WTC11 (cell line): ENCODE measurements at regions not wholly inside any gene's neighbourhood (a gene's known extent, or its start where the extent isn't known, plus 50 kb on each side); places are given as distances from the start of the nearest gene placed in this dataset.

Experiments
- ATAC-seq: fragments of 200-7000 bp; cut with Tn5 transposase; 2 replicates; pipeline ENCODE4 v1.10.0; 2021; ENCODE audit warnings: mild to moderate bottlenecking, moderate library complexity
- CTCF ChIA-PET: fragments of 300-600 bp; sonication (Branson Sonifier 250); formaldehyde crosslinking; loops from one replicate; lab custom pipeline; 2021; ENCODE audit warnings: antibody characterized with exemption; lab: Charles Lee
- POLR2A ChIA-PET: fragments of 350-600 bp; sonication (Branson Sonifier 250); formaldehyde crosslinking; loops from one replicate; lab custom pipeline; 2021; ENCODE audit warnings: antibody characterized with exemption; lab: Charles Lee
- DNase-seq: peaks from one replicate; pipeline ENCODE4 v3.0.0; 2021; ENCODE audit warnings: low spot score
- H3K27ac Mint-ChIP-seq: 2 replicates; pipeline ENCODE4 v1.8.0; 2021; ENCODE audit warnings: mixed read lengths
- H3K27me3 Mint-ChIP-seq: 2 replicates; pipeline ENCODE4 v1.8.0; 2021; ENCODE audit warnings: low read depth, mild to moderate bottlenecking, moderate library complexity, mixed read lengths
- H3K36me3 Mint-ChIP-seq: 2 replicates; pipeline ENCODE4 v1.8.0; 2021; ENCODE audit warnings: mixed read lengths
- H3K4me1 Mint-ChIP-seq: 2 replicates; pipeline ENCODE4 v1.8.0; 2022; ENCODE audit warnings: mixed read lengths
- H3K4me3 Mint-ChIP-seq: 2 replicates; pipeline ENCODE4 v1.8.0; 2021; ENCODE audit warnings: mild to moderate bottlenecking, moderate library complexity, mixed read lengths
- H3K9me3 Mint-ChIP-seq: 2 replicates; pipeline ENCODE4 v1.8.0; 2021; ENCODE audit warnings: mixed read lengths
- CBFB ChIP-seq: sonication (generic); formaldehyde crosslinking; IDR thresholded peaks from 2 replicates; pipeline ENCODE4 v1.8.1; 2022; ENCODE audit warnings: mild to moderate bottlenecking, low read depth, missing genetic modification reagents
- FOXP1 ChIP-seq: sonication (generic); formaldehyde crosslinking; IDR thresholded peaks from 2 replicates; pipeline ENCODE4 v1.8.0; 2022; ENCODE audit warnings: missing genetic modification reagents, mild to moderate bottlenecking, moderate library complexity, borderline replicate concordance
- GABPB1 ChIP-seq: sonication (generic); formaldehyde crosslinking; IDR thresholded peaks from 2 replicates; pipeline ENCODE4 v1.8.1; 2023; ENCODE audit warnings: mild to moderate bottlenecking, missing genetic modification reagents
- MYBL2 ChIP-seq: sonication (generic); formaldehyde crosslinking; IDR thresholded peaks from 2 replicates; pipeline ENCODE4 v1.8.1; 2023; ENCODE audit warnings: mild to moderate bottlenecking, moderate library complexity, missing genetic modification reagents
- NFATC4 ChIP-seq: fragments of 250-450 bp; sonication (Bioruptor Pico); IDR thresholded peaks from 2 replicates; pipeline ENCODE4 v1.9.0; 2021; ENCODE audit warnings: mild to moderate bottlenecking
- NR2C2 ChIP-seq: sonication (generic); formaldehyde crosslinking; IDR thresholded peaks from 2 replicates; pipeline ENCODE4 v1.8.0; 2022; ENCODE audit warnings: mild to moderate bottlenecking, missing genetic modification reagents
- PRRX2 ChIP-seq: fragments of 250-450 bp; sonication (Bioruptor Pico); IDR thresholded peaks from 2 replicates; pipeline ENCODE4 v1.8.0; 2021; ENCODE audit warnings: mild to moderate bottlenecking
- RELA ChIP-seq: sonication (generic); formaldehyde crosslinking; IDR thresholded peaks from 2 replicates; pipeline ENCODE4 v1.8.1; 2022; ENCODE audit warnings: missing genetic modification reagents, mild to moderate bottlenecking, borderline replicate concordance
- RORB ChIP-seq: fragments of 250-450 bp; sonication (Bioruptor Pico); IDR thresholded peaks from 2 replicates; pipeline ENCODE4 v1.9.0; 2021; ENCODE audit warnings: mild to moderate bottlenecking
- SMAD4 ChIP-seq: sonication (generic); formaldehyde crosslinking; IDR thresholded peaks from 2 replicates; pipeline ENCODE4 v1.8.0; 2022; ENCODE audit warnings: mild to moderate bottlenecking, missing genetic modification reagents
- TCF7 ChIP-seq: sonication (generic); formaldehyde crosslinking; IDR thresholded peaks from 2 replicates; pipeline ENCODE4 v1.8.0; 2022; ENCODE audit warnings: mild to moderate bottlenecking, low read depth, missing genetic modification reagents, moderate library complexity
- TP53 ChIP-seq: sonication (generic); formaldehyde crosslinking; IDR thresholded peaks from 2 replicates; pipeline ENCODE4 v1.8.1; 2023; ENCODE audit warnings: mild to moderate bottlenecking, missing genetic modification reagents
- ZNF396 ChIP-seq: fragments of 250-450 bp; sonication (Bioruptor Pico); IDR thresholded peaks from 2 replicates; pipeline ENCODE4 v1.8.0; 2021; ENCODE audit warnings: mild to moderate bottlenecking, moderate library complexity, borderline replicate concordance
- ZNF671 ChIP-seq: fragments of 250-450 bp; sonication (Bioruptor Pico); IDR thresholded peaks from 2 replicates; pipeline ENCODE4 v1.8.0; 2021; ENCODE audit warnings: mild to moderate bottlenecking
- TF ChIP-seq, protein P1 (sequence below): sonication (generic); formaldehyde crosslinking; IDR thresholded peaks from 2 replicates; pipeline ENCODE4 v1.8.1; 2022; ENCODE audit warnings: mild to moderate bottlenecking, missing genetic modification reagents, moderate library complexity, borderline replicate concordance
- TF ChIP-seq, protein P2 (sequence below): fragments of 250-450 bp; sonication (Bioruptor Pico); IDR thresholded peaks from 2 replicates; pipeline ENCODE4 v1.8.0; 2021; ENCODE audit warnings: mild to moderate bottlenecking
- TF ChIP-seq, protein P3 (sequence below): sonication (generic); formaldehyde crosslinking; IDR thresholded peaks from 2 replicates; pipeline ENCODE4 v1.8.0; 2022; ENCODE audit warnings: mild to moderate bottlenecking, missing genetic modification reagents
- TF ChIP-seq, protein P4 (sequence below): sonication (generic); formaldehyde crosslinking; IDR thresholded peaks from 2 replicates; pipeline ENCODE4 v1.8.0; 2022; ENCODE audit warnings: missing genetic modification reagents
- TF ChIP-seq, protein P5 (sequence below): sonication (generic); formaldehyde crosslinking; IDR thresholded peaks from 2 replicates; pipeline ENCODE4 v1.8.0; 2022; ENCODE audit warnings: mild to moderate bottlenecking, missing genetic modification reagents
- TF ChIP-seq, protein P6 (sequence below): fragments of 250-450 bp; sonication (Bioruptor Pico); IDR thresholded peaks from 2 replicates; pipeline ENCODE4 v1.9.0; 2021; ENCODE audit warnings: mild to moderate bottlenecking

DNA sequence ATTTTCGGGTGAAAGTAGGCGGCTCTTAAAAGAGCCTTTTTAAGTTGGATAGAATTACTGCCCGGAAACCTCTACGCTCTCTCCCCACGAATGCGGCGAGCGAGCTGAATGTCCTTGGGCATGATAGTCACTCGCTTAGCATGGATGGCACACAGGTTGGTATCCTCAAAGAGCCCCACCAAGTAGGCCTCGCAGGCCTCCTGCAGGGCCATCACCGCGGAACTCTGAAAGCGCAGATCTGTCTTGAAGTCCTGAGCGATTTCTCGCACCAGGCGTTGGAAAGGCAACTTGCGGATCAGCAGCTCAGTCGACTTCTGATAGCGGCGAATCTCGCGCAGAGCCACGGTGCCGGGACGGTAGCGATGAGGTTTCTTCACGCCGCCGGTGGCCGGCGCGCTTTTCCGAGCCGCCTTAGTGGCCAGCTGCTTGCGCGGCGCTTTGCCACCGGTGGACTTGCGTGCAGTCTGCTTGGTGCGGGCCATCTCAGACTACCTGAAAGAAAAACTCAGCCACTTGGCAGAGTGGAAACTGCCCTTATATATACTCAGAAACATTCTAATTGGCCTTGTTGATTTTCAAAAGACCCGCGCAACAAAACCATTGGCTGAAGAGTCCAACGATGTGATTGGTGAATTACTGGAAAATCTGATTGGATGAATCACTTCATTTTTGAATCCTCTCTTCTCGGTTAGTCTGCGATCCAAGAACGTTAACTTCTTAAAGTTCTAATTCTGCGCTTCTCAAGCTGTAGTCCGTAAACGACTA lies 93.9 kb upstream of the BTN3A2 start (continued):
- TF ChIP-seq, protein P1, sequence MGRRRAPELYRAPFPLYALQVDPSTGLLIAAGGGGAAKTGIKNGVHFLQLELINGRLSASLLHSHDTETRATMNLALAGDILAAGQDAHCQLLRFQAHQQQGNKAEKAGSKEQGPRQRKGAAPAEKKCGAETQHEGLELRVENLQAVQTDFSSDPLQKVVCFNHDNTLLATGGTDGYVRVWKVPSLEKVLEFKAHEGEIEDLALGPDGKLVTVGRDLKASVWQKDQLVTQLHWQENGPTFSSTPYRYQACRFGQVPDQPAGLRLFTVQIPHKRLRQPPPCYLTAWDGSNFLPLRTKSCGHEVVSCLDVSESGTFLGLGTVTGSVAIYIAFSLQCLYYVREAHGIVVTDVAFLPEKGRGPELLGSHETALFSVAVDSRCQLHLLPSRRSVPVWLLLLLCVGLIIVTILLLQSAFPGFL (CRISPR knock-in tag), result peak; percentile 35; the same call in 1 of the 2 replicates
- TF ChIP-seq, protein P2, sequence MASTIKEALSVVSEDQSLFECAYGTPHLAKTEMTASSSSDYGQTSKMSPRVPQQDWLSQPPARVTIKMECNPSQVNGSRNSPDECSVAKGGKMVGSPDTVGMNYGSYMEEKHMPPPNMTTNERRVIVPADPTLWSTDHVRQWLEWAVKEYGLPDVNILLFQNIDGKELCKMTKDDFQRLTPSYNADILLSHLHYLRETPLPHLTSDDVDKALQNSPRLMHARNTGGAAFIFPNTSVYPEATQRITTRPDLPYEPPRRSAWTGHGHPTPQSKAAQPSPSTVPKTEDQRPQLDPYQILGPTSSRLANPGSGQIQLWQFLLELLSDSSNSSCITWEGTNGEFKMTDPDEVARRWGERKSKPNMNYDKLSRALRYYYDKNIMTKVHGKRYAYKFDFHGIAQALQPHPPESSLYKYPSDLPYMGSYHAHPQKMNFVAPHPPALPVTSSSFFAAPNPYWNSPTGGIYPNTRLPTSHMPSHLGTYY, result 0 out of 2 replicates have a peak, but pooled peaks have one; percentile 49
- 0 out of 2 replicates have a peak, but pooled peaks have one; percentile 53 for TF ChIP-seq TP53 (CRISPR knock-in tag)
- no peak for TF ChIP-seq GABPB1 (CRISPR knock-in tag)
- TF ChIP-seq RELA (CRISPR knock-in tag), result 0 out of 2 replicates have a peak, but pooled peaks have one; percentile 69
- no peak for TF ChIP-seq PRRX2
- TF ChIP-seq SMAD4, result peak; percentile 74
- TF ChIP-seq, protein P3, sequence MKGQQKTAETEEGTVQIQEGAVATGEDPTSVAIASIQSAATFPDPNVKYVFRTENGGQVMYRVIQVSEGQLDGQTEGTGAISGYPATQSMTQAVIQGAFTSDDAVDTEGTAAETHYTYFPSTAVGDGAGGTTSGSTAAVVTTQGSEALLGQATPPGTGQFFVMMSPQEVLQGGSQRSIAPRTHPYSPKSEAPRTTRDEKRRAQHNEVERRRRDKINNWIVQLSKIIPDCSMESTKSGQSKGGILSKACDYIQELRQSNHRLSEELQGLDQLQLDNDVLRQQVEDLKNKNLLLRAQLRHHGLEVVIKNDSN (CRISPR knock-in tag), result peak; percentile 58; the same call in 1 of the 2 replicates
- peak; percentile 97 for TF ChIP-seq MYBL2 (CRISPR knock-in tag)
- no peak for TF ChIP-seq NR2C2 (CRISPR knock-in tag)

DNA sequence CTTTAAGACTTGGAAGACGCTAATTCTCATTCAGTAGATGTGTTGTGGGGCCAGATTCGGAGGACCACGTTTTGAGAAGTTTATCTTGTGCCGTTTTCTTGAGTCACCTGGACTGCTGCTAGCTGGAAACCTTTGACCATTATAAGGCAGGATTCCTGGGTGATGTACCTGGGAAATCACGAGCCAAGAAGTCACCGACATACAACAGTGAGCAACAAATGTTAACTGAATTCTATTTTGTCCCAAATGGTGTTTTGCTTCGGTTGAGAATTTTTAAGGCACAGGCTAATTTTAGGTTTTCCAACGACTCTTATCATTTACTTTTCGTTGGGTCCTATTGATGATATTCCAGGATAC lies 93.4 kb upstream of the BTN3A2 start:
- H3K27ac Mint-ChIP-seq, result no peak overlapping the region
- TF ChIP-seq, protein P4, sequence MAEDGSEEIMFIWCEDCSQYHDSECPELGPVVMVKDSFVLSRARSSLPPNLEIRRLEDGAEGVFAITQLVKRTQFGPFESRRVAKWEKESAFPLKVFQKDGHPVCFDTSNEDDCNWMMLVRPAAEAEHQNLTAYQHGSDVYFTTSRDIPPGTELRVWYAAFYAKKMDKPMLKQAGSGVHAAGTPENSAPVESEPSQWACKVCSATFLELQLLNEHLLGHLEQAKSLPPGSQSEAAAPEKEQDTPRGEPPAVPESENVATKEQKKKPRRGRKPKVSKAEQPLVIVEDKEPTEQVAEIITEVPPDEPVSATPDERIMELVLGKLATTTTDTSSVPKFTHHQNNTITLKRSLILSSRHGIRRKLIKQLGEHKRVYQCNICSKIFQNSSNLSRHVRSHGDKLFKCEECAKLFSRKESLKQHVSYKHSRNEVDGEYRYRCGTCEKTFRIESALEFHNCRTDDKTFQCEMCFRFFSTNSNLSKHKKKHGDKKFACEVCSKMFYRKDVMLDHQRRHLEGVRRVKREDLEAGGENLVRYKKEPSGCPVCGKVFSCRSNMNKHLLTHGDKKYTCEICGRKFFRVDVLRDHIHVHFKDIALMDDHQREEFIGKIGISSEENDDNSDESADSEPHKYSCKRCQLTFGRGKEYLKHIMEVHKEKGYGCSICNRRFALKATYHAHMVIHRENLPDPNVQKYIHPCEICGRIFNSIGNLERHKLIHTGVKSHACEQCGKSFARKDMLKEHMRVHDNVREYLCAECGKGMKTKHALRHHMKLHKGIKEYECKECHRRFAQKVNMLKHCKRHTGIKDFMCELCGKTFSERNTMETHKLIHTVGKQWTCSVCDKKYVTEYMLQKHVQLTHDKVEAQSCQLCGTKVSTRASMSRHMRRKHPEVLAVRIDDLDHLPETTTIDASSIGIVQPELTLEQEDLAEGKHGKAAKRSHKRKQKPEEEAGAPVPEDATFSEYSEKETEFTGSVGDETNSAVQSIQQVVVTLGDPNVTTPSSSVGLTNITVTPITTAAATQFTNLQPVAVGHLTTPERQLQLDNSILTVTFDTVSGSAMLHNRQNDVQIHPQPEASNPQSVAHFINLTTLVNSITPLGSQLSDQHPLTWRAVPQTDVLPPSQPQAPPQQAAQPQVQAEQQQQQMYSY, result no peak
- TF ChIP-seq PRRX2, result 0 out of 2 replicates have a peak, but pooled peaks have one; percentile 35
- no peak for TF ChIP-seq SMAD4
- peak; percentile 70; the same call in 1 of the 2 replicates for TF ChIP-seq NFATC4 (CRISPR knock-in tag)
- peak; percentile 72; the same call in 1 of the 2 replicates for TF ChIP-seq ZNF671 (CRISPR knock-in tag)
- TF ChIP-seq TCF7 (CRISPR knock-in tag), result no peak
- peaks cover 36% of the 10 kb centered on the region for H3K4me1 Mint-ChIP-seq
- ChIA-PET CTCF (no interaction called here), POLR2A (interaction anchor here (0.6 to 10.5 kb wide), 30 partner anchors 10 to 1622 kb away, joined by 3 to 190 read pairs (median 20); a partner anchor contains a TSS)
- no peaks in the 10 kb centered on the region for H3K9me3 Mint-ChIP-seq
- 0 out of 2 replicates have a peak, but pooled peaks cover 3% of the 10 kb centered on the region for H3K36me3 Mint-ChIP-seq
- ATAC-seq, result no peak
- no peak for DNase-seq
- no peaks in the 10 kb centered on the region for H3K27me3 Mint-ChIP-seq
- H3K4me3 Mint-ChIP-seq, result no peak overlapping the region

DNA sequence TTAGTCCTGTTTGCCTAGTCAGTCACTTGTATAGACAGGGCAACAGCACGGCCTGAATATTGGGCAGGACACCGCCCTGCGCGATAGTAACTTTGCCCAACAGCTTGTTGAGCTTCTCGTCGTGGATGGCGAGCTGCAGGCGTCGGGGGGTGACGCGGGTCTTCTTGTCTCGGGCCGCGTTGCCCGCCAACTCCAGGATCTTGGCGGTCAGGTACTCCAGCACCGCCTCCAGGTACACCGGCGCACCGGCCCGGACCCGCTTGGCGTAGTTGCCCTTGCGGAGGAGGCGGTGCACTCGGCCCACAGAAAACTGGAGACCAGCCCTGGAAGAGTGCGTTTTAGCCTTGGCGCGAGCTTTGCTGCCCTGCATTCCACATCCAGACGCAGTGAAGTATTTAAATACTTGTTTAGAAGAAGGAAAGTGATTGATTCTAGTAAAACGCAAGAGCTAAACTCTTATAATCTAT lies 92.8 kb upstream of the BTN3A2 start:
- H3K27me3 Mint-ChIP-seq, result no peaks in the 10 kb centered on the region
- 0 out of 2 replicates have a peak, but pooled peaks cover 3% of the 10 kb centered on the region for H3K36me3 Mint-ChIP-seq
- H3K9me3 Mint-ChIP-seq, result no peaks in the 10 kb centered on the region
- H3K4me1 Mint-ChIP-seq, result peaks cover 37% of the 10 kb centered on the region
- DNase-seq (peak; percentile 79), ATAC-seq (peak; percentile 7)
- H3K27ac Mint-ChIP-seq, result no peak overlapping the region
- ChIA-PET POLR2A (interaction anchor here (0.6 to 10.5 kb wide), 38 partner anchors 9 to 1621 kb away, joined by 3 to 190 read pairs (median 12); a partner anchor contains a TSS), CTCF (interaction anchor here (0.6 to 1.4 kb wide), 3 partner anchors 13 to 299 kb away, joined by 3 to 4 read pairs (median 3); no protein-coding TSS in a partner anchor)
- no peak overlapping the region for H3K4me3 Mint-ChIP-seq
- no peak for TF ChIP-seq RORB (CRISPR knock-in tag)
- TF ChIP-seq, protein P1 (CRISPR knock-in tag), result no peak
- no peak for TF ChIP-seq ZNF396 (CRISPR knock-in tag)
- TF ChIP-seq FOXP1 (CRISPR knock-in tag), result no peak
- TF ChIP-seq, protein P5, sequence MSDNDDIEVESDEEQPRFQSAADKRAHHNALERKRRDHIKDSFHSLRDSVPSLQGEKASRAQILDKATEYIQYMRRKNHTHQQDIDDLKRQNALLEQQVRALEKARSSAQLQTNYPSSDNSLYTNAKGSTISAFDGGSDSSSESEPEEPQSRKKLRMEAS (CRISPR knock-in tag), result no peak
- no peak for TF ChIP-seq CBFB
- TF ChIP-seq ZNF671 (CRISPR knock-in tag), result peak; percentile 71; the same call in 1 of the 2 replicates
- TF ChIP-seq, protein P6, sequence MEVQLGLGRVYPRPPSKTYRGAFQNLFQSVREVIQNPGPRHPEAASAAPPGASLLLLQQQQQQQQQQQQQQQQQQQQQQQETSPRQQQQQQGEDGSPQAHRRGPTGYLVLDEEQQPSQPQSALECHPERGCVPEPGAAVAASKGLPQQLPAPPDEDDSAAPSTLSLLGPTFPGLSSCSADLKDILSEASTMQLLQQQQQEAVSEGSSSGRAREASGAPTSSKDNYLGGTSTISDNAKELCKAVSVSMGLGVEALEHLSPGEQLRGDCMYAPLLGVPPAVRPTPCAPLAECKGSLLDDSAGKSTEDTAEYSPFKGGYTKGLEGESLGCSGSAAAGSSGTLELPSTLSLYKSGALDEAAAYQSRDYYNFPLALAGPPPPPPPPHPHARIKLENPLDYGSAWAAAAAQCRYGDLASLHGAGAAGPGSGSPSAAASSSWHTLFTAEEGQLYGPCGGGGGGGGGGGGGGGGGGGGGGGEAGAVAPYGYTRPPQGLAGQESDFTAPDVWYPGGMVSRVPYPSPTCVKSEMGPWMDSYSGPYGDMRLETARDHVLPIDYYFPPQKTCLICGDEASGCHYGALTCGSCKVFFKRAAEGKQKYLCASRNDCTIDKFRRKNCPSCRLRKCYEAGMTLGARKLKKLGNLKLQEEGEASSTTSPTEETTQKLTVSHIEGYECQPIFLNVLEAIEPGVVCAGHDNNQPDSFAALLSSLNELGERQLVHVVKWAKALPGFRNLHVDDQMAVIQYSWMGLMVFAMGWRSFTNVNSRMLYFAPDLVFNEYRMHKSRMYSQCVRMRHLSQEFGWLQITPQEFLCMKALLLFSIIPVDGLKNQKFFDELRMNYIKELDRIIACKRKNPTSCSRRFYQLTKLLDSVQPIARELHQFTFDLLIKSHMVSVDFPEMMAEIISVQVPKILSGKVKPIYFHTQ (CRISPR knock-in tag), result peak; percentile 14; the same call in 1 of the 2 replicates
